Mesendoderm (in vitro differentiated cells): ENCODE measurements at regions not wholly inside any gene's neighbourhood (a gene's known extent, or its start where the extent isn't known, plus 50 kb on each side); places are given as distances from the start of the nearest gene placed in this dataset.

Source experiments
- DNase-seq: peaks from one replicate; pipeline ENCODE4 v3.0.0; 2013
- H2AK5ac ChIP-seq: 2 replicates; pipeline ENCODE4 v1.6.1; 2013; ENCODE audit warnings: low read length, inconsistent platforms
- H2BK120ac ChIP-seq: 2 replicates; pipeline ENCODE4 v1.6.1; 2013; ENCODE audit warnings: low read depth, mild to moderate bottlenecking, low read length, moderate library complexity, mixed read lengths
- H2BK15ac ChIP-seq: replicated peaks from 2 replicates; pipeline ENCODE4 v1.6.1; 2013; ENCODE audit warnings: low read depth, mild to moderate bottlenecking, moderate library complexity
- H2BK5ac ChIP-seq: 2 replicates; pipeline ENCODE4 v1.6.1; 2013; ENCODE audit warnings: low read length, inconsistent platforms
- H3K18ac ChIP-seq: 2 replicates; pipeline ENCODE4 v1.6.1; 2013; ENCODE audit warnings: mild to moderate bottlenecking, low read length, mixed read lengths
- H3K23ac ChIP-seq: one replicate; pipeline ENCODE4 v1.6.1; 2013; ENCODE audit warnings: low read length
- H3K27ac ChIP-seq: 2 replicates; pipeline ENCODE4 v1.5.1; 2013; ENCODE audit warnings: low read depth, mild to moderate bottlenecking, inconsistent platforms, low read length, moderate library complexity
- H3K27me3 ChIP-seq: 2 replicates; pipeline ENCODE4 v1.6.1; 2013; ENCODE audit warnings: low read length, control low read depth, mild to moderate bottlenecking, inconsistent platforms; ENCODE audit not compliant: insufficient read depth, poor library complexity
- H3K36me3 ChIP-seq: 2 replicates; pipeline ENCODE4 v1.6.1; 2013; ENCODE audit warnings: low read length, inconsistent platforms; ENCODE audit not compliant: control insufficient read depth, insufficient read depth
- H3K4ac ChIP-seq: one replicate; pipeline ENCODE4 v1.6.1; 2013; ENCODE audit warnings: low read depth, mild to moderate bottlenecking, low read length, moderate library complexity
- H3K4me1 ChIP-seq: 2 replicates; pipeline ENCODE4 v1.6.1; 2013; ENCODE audit warnings: low read depth, low read length, inconsistent platforms; ENCODE audit not compliant: control insufficient read depth
- H3K4me2 ChIP-seq: 2 replicates; pipeline ENCODE4 v1.6.1; 2013; ENCODE audit warnings: low read length
- H3K4me3 ChIP-seq: 2 replicates; pipeline ENCODE4 v1.5.1; 2013; ENCODE audit warnings: mild to moderate bottlenecking, low read length
- H3K56ac ChIP-seq: one replicate; pipeline ENCODE4 v1.6.1; 2013; ENCODE audit warnings: low read length
- H3K79me1 ChIP-seq: 2 replicates; pipeline ENCODE4 v1.6.1; 2013; ENCODE audit warnings: low read length, inconsistent platforms
- H3K79me2 ChIP-seq: 2 replicates; pipeline ENCODE4 v1.6.1; 2013; ENCODE audit warnings: mild to moderate bottlenecking, low read length; ENCODE audit not compliant: control insufficient read depth, insufficient read depth
- H3K9ac ChIP-seq: 2 replicates; pipeline ENCODE4 v1.6.1; 2013; ENCODE audit warnings: low read length, inconsistent platforms
- H4K5ac ChIP-seq: one replicate; pipeline ENCODE4 v1.6.1; 2013; ENCODE audit warnings: low read length
- H4K8ac ChIP-seq: one replicate; pipeline ENCODE4 v1.6.1; 2013; ENCODE audit warnings: low read depth, mild to moderate bottlenecking, control low read depth, low read length, moderate library complexity
- WGBS: extraction: QIAGEN DNeasy Blood & Tissue Kit; methylation state at CpG from one replicate; pipeline ENCODE4 v1.1.7; 2013; ENCODE audit warnings: low lambda C conversion rate, missing lambda C conversion rate; ENCODE audit not compliant: insufficient coverage; ENCODE audit errors: extremely low coverage; 5-methylcytosine and 5-hydroxymethylcytosine counted together

DNA sequence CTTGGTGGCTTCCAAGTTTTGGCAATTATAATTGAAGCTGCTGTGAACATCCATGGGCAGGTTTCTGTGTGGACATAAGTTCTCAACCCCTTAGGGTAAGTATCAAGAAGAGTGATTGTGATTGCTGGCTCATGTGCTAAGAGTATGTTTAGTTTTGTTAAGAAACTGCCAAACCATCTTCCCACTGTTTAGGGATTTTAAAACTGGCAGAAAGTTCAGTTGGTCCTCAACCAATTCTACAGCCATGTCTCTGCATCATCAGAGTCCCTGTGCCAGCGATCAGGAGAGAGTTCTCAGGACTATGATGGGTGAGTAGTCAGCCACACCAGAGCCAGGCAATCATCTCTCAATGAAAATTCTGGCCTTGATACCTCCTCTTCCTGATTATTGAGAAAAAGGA lies 193.8 kb downstream of the ZC3H11B start:
- H2BK5ac ChIP-seq: no peak overlapping the region
- no peak overlapping the region for H2BK15ac ChIP-seq
- H3K56ac ChIP-seq: no peak overlapping the region
- no peak overlapping the region for H3K23ac ChIP-seq
- no peak overlapping the region for H2BK120ac ChIP-seq
- no peak overlapping the region for H3K27ac ChIP-seq
- H3K4me2 ChIP-seq: no peak overlapping the region
- no peak overlapping the region for H3K4ac ChIP-seq
- H3K36me3 ChIP-seq: no peaks in the 10 kb centered on the region
- H3K79me1 ChIP-seq: no peaks in the 10 kb centered on the region
- H3K4me3 ChIP-seq: no peak overlapping the region
- no CpG with 5 or more reads among the region's 1 CpG for WGBS
- no peaks in the 10 kb centered on the region for H3K27me3 ChIP-seq
- DNase-seq: no peak
- H3K9ac ChIP-seq: no peak overlapping the region
- H2AK5ac ChIP-seq: no peak overlapping the region
- no peaks in the 10 kb centered on the region for H3K79me2 ChIP-seq
- no peak overlapping the region for H3K18ac ChIP-seq
- H4K5ac ChIP-seq: no peak overlapping the region
- H4K8ac ChIP-seq: no peak overlapping the region
- H3K4me1 ChIP-seq: no peaks in the 10 kb centered on the region

- Histone ChIP-seq H3K4me3 (no peak overlapping the region), H4K8ac (no peak overlapping the region), H3K23ac (no peak overlapping the region), H3K79me1 (no peaks in the 10 kb centered on the region), H3K4ac (no peak overlapping the region), H3K4me1 (no peaks in the 10 kb centered on the region), H3K27me3 (no peaks in the 10 kb centered on the region), H3K9ac (no peak overlapping the region), H4K5ac (no peak overlapping the region), H3K27ac (no peak overlapping the region), H3K4me2 (no peak overlapping the region), H3K18ac (no peak overlapping the region), H3K36me3 (no peaks in the 10 kb centered on the region), H2BK5ac (no peak overlapping the region), H3K79me2 (no peaks in the 10 kb centered on the region), H2AK5ac (no peak overlapping the region), H2BK120ac (no peak overlapping the region), H2BK15ac (no peak overlapping the region), H3K56ac (no peak overlapping the region)
- WGBS: no CpG with 5 or more reads among the region's 3 CpGs
- DNase-seq: no peak
Measured at GRCh38 chr1:219417610-219418009, 195.3 kb downstream of the ZC3H11B start.

GRCh38 chr1:219416598-219417238 lies 196.2 kb downstream of the ZC3H11B start:
- no peaks in the 10 kb centered on the region for H3K4me1 ChIP-seq
- WGBS: no CpG with 5 or more reads among the region's 1 CpG
- no peak overlapping the region for H3K56ac ChIP-seq
- no peak overlapping the region for H2AK5ac ChIP-seq
- no peak overlapping the region for H3K23ac ChIP-seq
- DNase-seq: peak; percentile 63
- H2BK15ac ChIP-seq: no peak overlapping the region
- no peak overlapping the region for H4K5ac ChIP-seq
- no peak overlapping the region for H3K4me2 ChIP-seq
- H3K27me3 ChIP-seq: no peaks in the 10 kb centered on the region
- no peak overlapping the region for H2BK5ac ChIP-seq
- H3K27ac ChIP-seq: no peak overlapping the region
- no peak overlapping the region for H4K8ac ChIP-seq
- H3K9ac ChIP-seq: no peak overlapping the region
- no peak overlapping the region for H2BK120ac ChIP-seq
- H3K36me3 ChIP-seq: no peaks in the 10 kb centered on the region
- H3K4me3 ChIP-seq: no peak overlapping the region
- H3K79me2 ChIP-seq: no peaks in the 10 kb centered on the region
- H3K4ac ChIP-seq: no peak overlapping the region
- H3K79me1 ChIP-seq: no peaks in the 10 kb centered on the region
- H3K18ac ChIP-seq: no peak overlapping the region

- H3K4me3 ChIP-seq: no peak overlapping the region
- H3K4me2 ChIP-seq: no peak overlapping the region
- DNase-seq: no peak
- no peak overlapping the region for H3K27ac ChIP-seq
- no peak overlapping the region for H3K4ac ChIP-seq
- no peak overlapping the region for H3K9ac ChIP-seq
- H3K27me3 ChIP-seq: no peaks in the 10 kb centered on the region
- H2BK120ac ChIP-seq: no peak overlapping the region
- no peak overlapping the region for H4K5ac ChIP-seq
- no peak overlapping the region for H2BK15ac ChIP-seq
- no peaks in the 10 kb centered on the region for H3K79me1 ChIP-seq
- H3K23ac ChIP-seq: no peak overlapping the region
- H3K18ac ChIP-seq: no peak overlapping the region
- no peaks in the 10 kb centered on the region for H3K4me1 ChIP-seq
- H3K79me2 ChIP-seq: no peaks in the 10 kb centered on the region
- H4K8ac ChIP-seq: no peak overlapping the region
- H2AK5ac ChIP-seq: no peak overlapping the region
- no peak overlapping the region for H2BK5ac ChIP-seq
- H3K56ac ChIP-seq: no peak overlapping the region
- WGBS: no CpG with 5 or more reads among the region's 2 CpGs
- no peaks in the 10 kb centered on the region for H3K36me3 ChIP-seq
Measured at GRCh38 chr1:219415915-219416314, 197.0 kb downstream of the ZC3H11B start.

GRCh38 chr1:219415433-219415832 lies 197.5 kb downstream of the ZC3H11B start:
- Histone ChIP-seq H3K27ac (no peak overlapping the region), H3K4me2 (no peak overlapping the region), H4K8ac (no peak overlapping the region), H3K23ac (no peak overlapping the region), H3K4me1 (no peaks in the 10 kb centered on the region), H3K79me1 (no peaks in the 10 kb centered on the region), H3K79me2 (no peaks in the 10 kb centered on the region), H3K27me3 (no peaks in the 10 kb centered on the region), H2BK15ac (no peak overlapping the region), H3K9ac (no peak overlapping the region), H3K4me3 (no peak overlapping the region), H2AK5ac (no peak overlapping the region), H3K56ac (no peak overlapping the region), H3K36me3 (no peaks in the 10 kb centered on the region), H2BK5ac (no peak overlapping the region), H2BK120ac (no peak overlapping the region), H3K18ac (no peak overlapping the region), H4K5ac (no peak overlapping the region), H3K4ac (no peak overlapping the region)
- WGBS: no CpG with 5 or more reads among the region's 2 CpGs
- no peak for DNase-seq

DNA sequence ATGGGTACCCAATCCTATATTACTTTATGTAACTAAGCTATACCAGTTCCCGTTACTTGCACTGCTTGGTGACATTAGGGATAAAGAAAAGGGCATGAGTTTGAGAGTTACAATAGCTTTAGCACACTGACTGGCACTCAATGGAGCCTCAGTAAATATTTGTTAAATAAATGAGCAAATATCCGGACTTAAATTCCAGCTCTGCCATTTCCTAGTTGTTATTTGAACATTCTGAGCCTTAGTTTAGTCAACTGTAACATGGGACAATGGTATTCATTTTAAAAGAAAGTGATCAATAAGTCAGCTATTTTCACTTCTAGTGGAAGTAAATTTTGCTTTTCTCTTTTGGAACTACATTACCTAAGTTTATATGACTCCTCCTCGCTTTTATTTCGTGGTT lies 198.7 kb downstream of the ZC3H11B start:
- no peak overlapping the region for H2BK5ac ChIP-seq
- H3K79me1 ChIP-seq: no peaks in the 10 kb centered on the region
- no peak overlapping the region for H2BK120ac ChIP-seq
- H4K5ac ChIP-seq: no peak overlapping the region
- no peaks in the 10 kb centered on the region for H3K36me3 ChIP-seq
- H3K18ac ChIP-seq: no peak overlapping the region
- no peak overlapping the region for H4K8ac ChIP-seq
- H3K27me3 ChIP-seq: no peaks in the 10 kb centered on the region
- no peak for DNase-seq
- no peak overlapping the region for H2BK15ac ChIP-seq
- H2AK5ac ChIP-seq: no peak overlapping the region
- WGBS: no CpG with 5 or more reads among the region's 4 CpGs
- H3K4ac ChIP-seq: no peak overlapping the region
- H3K27ac ChIP-seq: no peak overlapping the region
- H3K4me2 ChIP-seq: no peak overlapping the region
- no peaks in the 10 kb centered on the region for H3K79me2 ChIP-seq
- no peak overlapping the region for H3K23ac ChIP-seq
- no peak overlapping the region for H3K4me3 ChIP-seq
- H3K56ac ChIP-seq: no peak overlapping the region
- H3K9ac ChIP-seq: no peak overlapping the region
- H3K4me1 ChIP-seq: no peaks in the 10 kb centered on the region
